GM23248 (cell line): ENCODE measurements at regions not wholly inside any gene's neighbourhood (a gene's known extent, or its start where the extent isn't known, plus 50 kb on each side); places are given as distances from the start of the nearest gene placed in this dataset.

Experiments used
- DNase-seq: peaks from one replicate; pipeline ENCODE4 v3.0.0-alpha.2; 2015
- H2AFZ ChIP-seq: fragments of 200-600 bp; sonication (generic); 2 replicates; pipeline ENCODE4 v1.6.1; 2016; ENCODE audit warnings: antibody characterized with exemption
- H3F3A ChIP-seq: fragments of 200-600 bp; sonication (generic); 2 replicates; pipeline ENCODE4 v1.6.1; 2016; ENCODE audit warnings: mild to moderate bottlenecking, antibody characterized with exemption, mixed run types; ENCODE audit not compliant: insufficient read depth
- H3K27ac ChIP-seq: fragments of 200-600 bp; sonication (generic); 2 replicates; pipeline ENCODE4 v1.5.1; 2016; ENCODE audit warnings: mild to moderate bottlenecking
- H3K27me3 ChIP-seq: fragments of 200-600 bp; sonication (generic); replicated peaks from 2 replicates; pipeline ENCODE4 v1.6.1; 2016; ENCODE audit warnings: mild to moderate bottlenecking; ENCODE audit not compliant: insufficient read depth
- H3K36me3 ChIP-seq: fragments of 200-600 bp; sonication (generic); 2 replicates; pipeline ENCODE4 v1.6.1; 2016; ENCODE audit warnings: low read depth, mild to moderate bottlenecking
- H3K4me1 ChIP-seq: fragments of 200-600 bp; sonication (generic); 2 replicates; pipeline ENCODE4 v1.6.1; 2016; ENCODE audit warnings: mild to moderate bottlenecking; ENCODE audit not compliant: insufficient read depth
- H3K4me2 ChIP-seq: fragments of 200-600 bp; sonication (generic); one replicate; pipeline ENCODE4 v1.6.1; 2016; ENCODE audit warnings: mild to moderate bottlenecking; ENCODE audit not compliant: unreplicated experiment
- H3K4me3 ChIP-seq: fragments of 200-600 bp; sonication (generic); 2 replicates; pipeline ENCODE4 v1.5.1; 2016; ENCODE audit warnings: mild to moderate bottlenecking
- H3K79me2 ChIP-seq: fragments of 200-600 bp; sonication (generic); 2 replicates; pipeline ENCODE4 v1.6.1; 2016; ENCODE audit warnings: mild to moderate bottlenecking; ENCODE audit not compliant: insufficient read depth
- H3K9ac ChIP-seq: fragments of 200-600 bp; sonication (generic); 2 replicates; pipeline ENCODE4 v1.6.1; 2016; ENCODE audit warnings: mild to moderate bottlenecking
- H3K9me2 ChIP-seq: fragments of 200-600 bp; sonication (generic); 2 replicates; pipeline ENCODE4 v1.6.1; 2016; ENCODE audit warnings: mixed run types, mild to moderate bottlenecking, moderate library complexity; ENCODE audit not compliant: insufficient read depth
- H3K9me3 ChIP-seq: fragments of 200-600 bp; sonication (generic); one replicate; pipeline ENCODE4 v1.6.1; 2017; ENCODE audit warnings: low read depth
- H4K20me1 ChIP-seq: fragments of 200-600 bp; sonication (generic); 2 replicates; pipeline ENCODE4 v1.6.0; 2016; ENCODE audit not compliant: insufficient read depth
- EZH2 ChIP-seq: fragments of 200-600 bp; sonication (generic); IDR thresholded peaks from 2 replicates; pipeline ENCODE4 v1.6.1; 2018; ENCODE audit warnings: antibody characterized with exemption, mild to moderate bottlenecking; ENCODE audit not compliant: insufficient read depth, poor library complexity, severe bottlenecking
- EZH2phosphoT487 ChIP-seq: fragments of 200-600 bp; sonication (generic); IDR thresholded peaks from 2 replicates; pipeline ENCODE4 v1.6.1; 2018; ENCODE audit warnings: antibody characterized with exemption, moderate library complexity, mild to moderate bottlenecking, low read depth; ENCODE audit not compliant: insufficient read depth
- WGBS, 2 experiments: methylation state at CpG; one replicate each; pipeline ENCODE4 v1.1.6; 2015 to 2017; ENCODE audit warnings: low lambda C conversion rate in 2 of 2, low coverage in 1 of 2; ENCODE audit errors: missing lambda C conversion rate in 2 of 2; 5-methylcytosine and 5-hydroxymethylcytosine counted together
- in situ Hi-C: fragments of 300-500 bp; cut with MboI; formaldehyde crosslinking; loops from 2 replicates; pipeline ENCODE4 v1.15.0; 2020

GRCh38 chr6:74199215-74199915 lies 503.4 kb downstream of the CD109 start:
- Histone ChIP-seq H2AFZ (no peak overlapping the region), H3K9ac (no peak overlapping the region), H3K9me2 (no peaks in the 10 kb centered on the region), H3K27ac (no peak overlapping the region), H3F3A (no peaks in the 10 kb centered on the region), H4K20me1 (no peaks in the 10 kb centered on the region), H3K4me2 (no peak overlapping the region), H3K4me1 (no peaks in the 10 kb centered on the region), H3K27me3 (no peaks in the 10 kb centered on the region), H3K4me3 (no peak overlapping the region), H3K9me3 (no peaks in the 10 kb centered on the region), H3K79me2 (no peaks in the 10 kb centered on the region), H3K36me3 (no peaks in the 10 kb centered on the region)
- TF ChIP-seq EZH2 (no peak), EZH2phosphoT487 (no peak)
- no peak for DNase-seq
- in situ Hi-C loops = no loop called here
- 49 to 58% methylated on average over 4 of the region's 4 CpGs for WGBS, 2 experiments

GRCh38 chr6:74197310-74197709 lies 501.3 kb downstream of the CD109 start:
- no peak overlapping the region for H3K27ac ChIP-seq

DNA sequence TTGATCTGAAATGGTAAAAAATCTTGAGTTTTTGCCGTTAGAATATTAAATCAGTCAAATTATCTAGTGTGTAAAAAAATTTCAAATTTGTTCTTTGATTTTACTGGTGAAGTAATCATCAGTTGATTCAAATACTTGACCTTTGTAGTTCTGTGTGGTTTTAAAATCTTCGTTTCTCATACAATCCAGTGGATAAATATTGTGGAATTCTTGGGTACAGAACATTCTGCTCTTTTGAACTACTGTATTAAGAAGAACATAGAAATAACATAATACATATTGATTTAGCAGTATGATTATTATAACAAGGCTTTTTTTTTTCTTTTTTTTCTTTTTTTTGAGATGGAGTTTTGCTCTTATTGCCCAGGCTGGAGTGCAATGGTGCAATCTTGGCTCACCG lies 491.8 kb downstream of the CD109 start:
- DNase-seq = no peak
- WGBS, 2 experiments = 44 to 52% methylated on average over 3 of the region's 3 CpGs
- no peak overlapping the region for H3K9ac ChIP-seq
- no peak overlapping the region for H3K4me2 ChIP-seq
- H3K9me2 ChIP-seq = no peaks in the 10 kb centered on the region
- 0 out of 2 replicates have a peak, but pooled peaks cover 6% of the 10 kb centered on the region for H3K4me1 ChIP-seq
- H3K79me2 ChIP-seq = no peaks in the 10 kb centered on the region
- no peaks in the 10 kb centered on the region for H3K9me3 ChIP-seq
- no peak overlapping the region for H2AFZ ChIP-seq
- H3K36me3 ChIP-seq = no peaks in the 10 kb centered on the region
- H3K27ac ChIP-seq = no peak overlapping the region
- in situ Hi-C loops = no loop called here
- H3K4me3 ChIP-seq = no peak overlapping the region
- no peaks in the 10 kb centered on the region for H4K20me1 ChIP-seq
- H3K27me3 ChIP-seq = no peaks in the 10 kb centered on the region
- no peak for TF ChIP-seq EZH2phosphoT487
- TF ChIP-seq EZH2 = no peak
- H3F3A ChIP-seq = no peaks in the 10 kb centered on the region

More at GRCh38 chr6:74197310-74197709, 501.3 kb downstream of the CD109 start:
- Histone ChIP-seq H3K4me1 (no peaks in the 10 kb centered on the region), H3K36me3 (no peaks in the 10 kb centered on the region), H3K9me2 (no peaks in the 10 kb centered on the region), H2AFZ (no peak overlapping the region), H3K79me2 (no peaks in the 10 kb centered on the region), H3K9me3 (no peaks in the 10 kb centered on the region), H3F3A (no peaks in the 10 kb centered on the region), H3K9ac (no peak overlapping the region), H4K20me1 (no peaks in the 10 kb centered on the region), H3K4me3 (no peak overlapping the region), H3K27me3 (no peaks in the 10 kb centered on the region), H3K4me2 (no peak overlapping the region)
- no peak for DNase-seq
- in situ Hi-C loops = no loop called here
- TF ChIP-seq EZH2 (no peak), EZH2phosphoT487 (no peak)

DNA sequence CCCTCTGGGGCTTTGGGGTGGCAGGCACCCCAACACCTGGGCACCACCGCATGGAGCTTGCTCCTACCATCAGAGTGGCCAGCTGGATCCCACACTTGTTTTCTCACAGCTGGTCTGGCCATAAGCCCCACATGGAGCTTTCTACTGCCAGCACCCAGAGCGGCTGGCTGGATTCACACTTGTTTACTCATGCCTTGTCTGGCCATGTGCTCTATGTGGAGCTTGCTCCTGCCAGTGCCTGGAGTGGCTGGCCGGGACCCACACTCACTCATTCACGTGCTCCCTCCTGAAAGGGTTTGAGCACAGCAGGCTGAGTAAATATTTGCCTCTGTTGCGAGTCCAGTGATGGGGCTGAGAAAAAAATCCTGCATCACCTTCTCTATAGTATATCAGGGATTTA lies 487.0 kb downstream of the CD109 start:
- H3K9me2 ChIP-seq = no peaks in the 10 kb centered on the region
- H3K4me2 ChIP-seq = no peak overlapping the region
- WGBS, 2 experiments = 14 to 23% methylated on average over 5 of the region's 5 CpGs
- H3K9me3 ChIP-seq = no peaks in the 10 kb centered on the region
- in situ Hi-C loops = no loop called here
- H3K27ac ChIP-seq = no peak overlapping the region
- H3K9ac ChIP-seq = no peak overlapping the region
- 0 out of 2 replicates have a peak, but pooled peaks cover 3% of the 10 kb centered on the region for H3K4me1 ChIP-seq
- H3K27me3 ChIP-seq = no peaks in the 10 kb centered on the region
- H3K36me3 ChIP-seq = no peaks in the 10 kb centered on the region
- no peaks in the 10 kb centered on the region for H3K79me2 ChIP-seq
- H3F3A ChIP-seq = no peaks in the 10 kb centered on the region
- peak; percentile 43 for DNase-seq
- H4K20me1 ChIP-seq = no peaks in the 10 kb centered on the region
- H3K4me3 ChIP-seq = no peak overlapping the region
- no peak overlapping the region for H2AFZ ChIP-seq
- TF ChIP-seq EZH2phosphoT487 (no peak), EZH2 (no peak)

GRCh38 chr6:74181471-74181870 lies 485.5 kb downstream of the CD109 start:
- H3K27me3 ChIP-seq = no peaks in the 10 kb centered on the region
- no peak for DNase-seq
- no peaks in the 10 kb centered on the region for H3K79me2 ChIP-seq
- in situ Hi-C loops = no loop called here
- no peaks in the 10 kb centered on the region for H3K9me2 ChIP-seq
- no peaks in the 10 kb centered on the region for H3K9me3 ChIP-seq
- H2AFZ ChIP-seq = no peak overlapping the region
- no peaks in the 10 kb centered on the region for H3K36me3 ChIP-seq
- TF ChIP-seq EZH2 = no peak
- TF ChIP-seq EZH2phosphoT487 = no peak
- H3F3A ChIP-seq = no peaks in the 10 kb centered on the region
- no peaks in the 10 kb centered on the region for H4K20me1 ChIP-seq
- no peak overlapping the region for H3K27ac ChIP-seq
- H3K4me2 ChIP-seq = no peak overlapping the region
- H3K9ac ChIP-seq = no peak overlapping the region
- H3K4me1 ChIP-seq = no peaks in the 10 kb centered on the region
- no peak overlapping the region for H3K4me3 ChIP-seq
